ENCODE measurements at regions not wholly inside any gene's neighbourhood (a gene's known extent, or its start where the extent isn't known, plus 50 kb on each side); places are given as distances from the start of the nearest gene placed in this dataset.

DNA sequence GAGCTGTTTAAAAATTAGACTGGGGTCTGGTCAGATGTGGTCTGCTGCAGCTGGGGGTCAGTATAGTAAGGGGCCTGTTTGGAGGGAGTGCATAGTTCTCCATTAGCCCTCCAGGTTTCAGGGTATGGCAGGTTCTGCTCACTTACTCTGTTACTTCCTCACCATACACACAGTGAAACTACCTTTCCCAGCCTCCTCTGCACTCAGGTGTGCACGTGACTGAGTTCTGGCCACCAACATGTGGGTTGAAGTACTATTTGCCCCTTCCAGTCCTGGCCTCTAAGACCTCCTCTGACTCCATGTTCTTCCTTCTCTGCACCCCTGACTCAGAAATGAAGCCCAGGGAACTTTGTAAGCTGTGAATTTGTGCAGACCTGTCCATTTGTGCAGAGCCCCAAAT lies 190.5 kb upstream of the CLINT1 start (continued):
- TF ChIP-seq, protein P1, sequence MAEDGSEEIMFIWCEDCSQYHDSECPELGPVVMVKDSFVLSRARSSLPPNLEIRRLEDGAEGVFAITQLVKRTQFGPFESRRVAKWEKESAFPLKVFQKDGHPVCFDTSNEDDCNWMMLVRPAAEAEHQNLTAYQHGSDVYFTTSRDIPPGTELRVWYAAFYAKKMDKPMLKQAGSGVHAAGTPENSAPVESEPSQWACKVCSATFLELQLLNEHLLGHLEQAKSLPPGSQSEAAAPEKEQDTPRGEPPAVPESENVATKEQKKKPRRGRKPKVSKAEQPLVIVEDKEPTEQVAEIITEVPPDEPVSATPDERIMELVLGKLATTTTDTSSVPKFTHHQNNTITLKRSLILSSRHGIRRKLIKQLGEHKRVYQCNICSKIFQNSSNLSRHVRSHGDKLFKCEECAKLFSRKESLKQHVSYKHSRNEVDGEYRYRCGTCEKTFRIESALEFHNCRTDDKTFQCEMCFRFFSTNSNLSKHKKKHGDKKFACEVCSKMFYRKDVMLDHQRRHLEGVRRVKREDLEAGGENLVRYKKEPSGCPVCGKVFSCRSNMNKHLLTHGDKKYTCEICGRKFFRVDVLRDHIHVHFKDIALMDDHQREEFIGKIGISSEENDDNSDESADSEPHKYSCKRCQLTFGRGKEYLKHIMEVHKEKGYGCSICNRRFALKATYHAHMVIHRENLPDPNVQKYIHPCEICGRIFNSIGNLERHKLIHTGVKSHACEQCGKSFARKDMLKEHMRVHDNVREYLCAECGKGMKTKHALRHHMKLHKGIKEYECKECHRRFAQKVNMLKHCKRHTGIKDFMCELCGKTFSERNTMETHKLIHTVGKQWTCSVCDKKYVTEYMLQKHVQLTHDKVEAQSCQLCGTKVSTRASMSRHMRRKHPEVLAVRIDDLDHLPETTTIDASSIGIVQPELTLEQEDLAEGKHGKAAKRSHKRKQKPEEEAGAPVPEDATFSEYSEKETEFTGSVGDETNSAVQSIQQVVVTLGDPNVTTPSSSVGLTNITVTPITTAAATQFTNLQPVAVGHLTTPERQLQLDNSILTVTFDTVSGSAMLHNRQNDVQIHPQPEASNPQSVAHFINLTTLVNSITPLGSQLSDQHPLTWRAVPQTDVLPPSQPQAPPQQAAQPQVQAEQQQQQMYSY (CRISPR knock-in tag; IDR thresholded peaks at IDR 0.05), result no peak
- TF ChIP-seq, protein P2, sequence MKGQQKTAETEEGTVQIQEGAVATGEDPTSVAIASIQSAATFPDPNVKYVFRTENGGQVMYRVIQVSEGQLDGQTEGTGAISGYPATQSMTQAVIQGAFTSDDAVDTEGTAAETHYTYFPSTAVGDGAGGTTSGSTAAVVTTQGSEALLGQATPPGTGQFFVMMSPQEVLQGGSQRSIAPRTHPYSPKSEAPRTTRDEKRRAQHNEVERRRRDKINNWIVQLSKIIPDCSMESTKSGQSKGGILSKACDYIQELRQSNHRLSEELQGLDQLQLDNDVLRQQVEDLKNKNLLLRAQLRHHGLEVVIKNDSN (CRISPR knock-in tag; IDR thresholded peaks at IDR 0.05), result peak; percentile 89
- no peak for TF ChIP-seq MXD4 (CRISPR knock-in tag; IDR thresholded peaks at IDR 0.05; ENCODE audit: borderline replicate concordance)
- TF ChIP-seq, protein P3, sequence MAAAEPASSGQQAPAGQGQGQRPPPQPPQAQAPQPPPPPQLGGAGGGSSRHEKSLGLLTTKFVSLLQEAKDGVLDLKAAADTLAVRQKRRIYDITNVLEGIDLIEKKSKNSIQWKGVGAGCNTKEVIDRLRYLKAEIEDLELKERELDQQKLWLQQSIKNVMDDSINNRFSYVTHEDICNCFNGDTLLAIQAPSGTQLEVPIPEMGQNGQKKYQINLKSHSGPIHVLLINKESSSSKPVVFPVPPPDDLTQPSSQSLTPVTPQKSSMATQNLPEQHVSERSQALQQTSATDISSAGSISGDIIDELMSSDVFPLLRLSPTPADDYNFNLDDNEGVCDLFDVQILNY (CRISPR knock-in tag; IDR thresholded peaks at IDR 0.05), result no peak

DNA sequence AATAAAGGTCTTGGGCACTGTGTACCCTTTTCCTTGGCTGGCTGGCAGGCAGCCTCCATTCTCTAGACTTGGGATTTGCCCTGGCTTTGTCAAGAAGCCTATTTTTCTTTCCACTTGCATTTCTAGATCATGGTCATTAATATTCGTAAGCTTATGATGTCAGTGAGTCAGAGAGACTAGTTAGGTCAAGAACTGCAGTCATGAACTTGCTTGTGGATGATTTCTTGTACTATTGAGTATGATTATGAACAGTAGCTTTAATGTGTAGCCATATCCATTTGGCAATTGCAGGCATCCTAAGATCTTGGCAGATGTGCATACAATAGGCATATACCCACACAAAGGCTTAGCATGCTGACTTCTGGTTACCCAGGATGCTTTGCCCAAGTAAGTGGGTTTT lies 186.8 kb upstream of the CLINT1 start:
- H3K9me3 Mint-ChIP-seq, result peaks cover 4% of the 10 kb centered on the region; the same call in 1 of the 2 replicates
- no peaks in the 10 kb centered on the region for H3K36me3 Mint-ChIP-seq
- H3K4me1 Mint-ChIP-seq, result no peaks in the 10 kb centered on the region
- no peaks in the 10 kb centered on the region; the same call in 1 of the 2 replicates for H3K27me3 Mint-ChIP-seq (ENCODE audit: low read depth)
- H3K4me3 Mint-ChIP-seq, result no peak overlapping the region
- H3K27ac Mint-ChIP-seq, result no peak overlapping the region
- ATAC-seq (no peak), DNase-seq (ENCODE audit: low spot score) (no peak)
- CTCF ChIA-PET, result no interaction called here
- POLR2A ChIA-PET, result no interaction called here
- no peak for TF ChIP-seq CREB1 (CRISPR knock-in tag; IDR thresholded peaks at IDR 0.05)
- TF ChIP-seq, protein P4, sequence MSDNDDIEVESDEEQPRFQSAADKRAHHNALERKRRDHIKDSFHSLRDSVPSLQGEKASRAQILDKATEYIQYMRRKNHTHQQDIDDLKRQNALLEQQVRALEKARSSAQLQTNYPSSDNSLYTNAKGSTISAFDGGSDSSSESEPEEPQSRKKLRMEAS (CRISPR knock-in tag; IDR thresholded peaks at IDR 0.05), result no peak

DNA sequence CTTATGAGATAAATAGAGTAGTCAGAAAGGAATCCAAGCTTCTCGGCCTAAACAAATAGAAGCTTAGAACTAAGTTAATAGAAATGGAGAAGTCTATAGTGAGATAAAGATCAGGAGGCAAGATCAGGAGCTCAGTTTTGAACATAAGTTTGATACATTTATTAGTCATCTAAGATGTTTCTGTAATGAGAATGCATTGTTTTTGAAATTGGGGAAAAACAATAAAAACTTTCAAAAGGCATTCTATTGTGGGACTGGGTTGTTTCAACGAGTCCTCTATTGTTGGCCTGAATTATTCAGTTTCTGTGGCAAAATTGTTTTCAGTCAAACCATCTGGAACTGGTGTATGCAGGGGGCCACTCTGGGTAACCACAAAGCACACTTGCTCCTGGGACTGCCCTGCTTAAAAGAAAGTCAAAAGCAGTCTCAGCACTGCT lies 181.0 kb upstream of the CLINT1 start:
- ChIA-PET POLR2A (no interaction called here), CTCF (no interaction called here)
- peaks cover 1% of the 10 kb centered on the region for H3K27me3 Mint-ChIP-seq (ENCODE audit: low read depth)
- ATAC-seq, result no peak
- no peak overlapping the region for H3K27ac Mint-ChIP-seq
- peaks cover 24% of the 10 kb centered on the region for H3K36me3 Mint-ChIP-seq
- peaks cover 27% of the 10 kb centered on the region for H3K9me3 Mint-ChIP-seq
- no peaks in the 10 kb centered on the region for H3K4me1 Mint-ChIP-seq
- TF ChIP-seq, protein P5, sequence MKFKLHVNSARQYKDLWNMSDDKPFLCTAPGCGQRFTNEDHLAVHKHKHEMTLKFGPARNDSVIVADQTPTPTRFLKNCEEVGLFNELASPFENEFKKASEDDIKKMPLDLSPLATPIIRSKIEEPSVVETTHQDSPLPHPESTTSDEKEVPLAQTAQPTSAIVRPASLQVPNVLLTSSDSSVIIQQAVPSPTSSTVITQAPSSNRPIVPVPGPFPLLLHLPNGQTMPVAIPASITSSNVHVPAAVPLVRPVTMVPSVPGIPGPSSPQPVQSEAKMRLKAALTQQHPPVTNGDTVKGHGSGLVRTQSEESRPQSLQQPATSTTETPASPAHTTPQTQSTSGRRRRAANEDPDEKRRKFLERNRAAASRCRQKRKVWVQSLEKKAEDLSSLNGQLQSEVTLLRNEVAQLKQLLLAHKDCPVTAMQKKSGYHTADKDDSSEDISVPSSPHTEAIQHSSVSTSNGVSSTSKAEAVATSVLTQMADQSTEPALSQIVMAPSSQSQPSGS (CRISPR knock-in tag; IDR thresholded peaks at IDR 0.05; ENCODE audit: borderline replicate concordance, low read depth), result no peak
- TF ChIP-seq FOXK1 (CRISPR knock-in tag; IDR thresholded peaks at IDR 0.05), result no peak
- no peak for TF ChIP-seq NR2C2 (CRISPR knock-in tag; IDR thresholded peaks at IDR 0.05)
- TF ChIP-seq ZBTB21 (CRISPR knock-in tag; IDR thresholded peaks at IDR 0.05; ENCODE audit: borderline replicate concordance), result no peak
- TF ChIP-seq, protein P6, sequence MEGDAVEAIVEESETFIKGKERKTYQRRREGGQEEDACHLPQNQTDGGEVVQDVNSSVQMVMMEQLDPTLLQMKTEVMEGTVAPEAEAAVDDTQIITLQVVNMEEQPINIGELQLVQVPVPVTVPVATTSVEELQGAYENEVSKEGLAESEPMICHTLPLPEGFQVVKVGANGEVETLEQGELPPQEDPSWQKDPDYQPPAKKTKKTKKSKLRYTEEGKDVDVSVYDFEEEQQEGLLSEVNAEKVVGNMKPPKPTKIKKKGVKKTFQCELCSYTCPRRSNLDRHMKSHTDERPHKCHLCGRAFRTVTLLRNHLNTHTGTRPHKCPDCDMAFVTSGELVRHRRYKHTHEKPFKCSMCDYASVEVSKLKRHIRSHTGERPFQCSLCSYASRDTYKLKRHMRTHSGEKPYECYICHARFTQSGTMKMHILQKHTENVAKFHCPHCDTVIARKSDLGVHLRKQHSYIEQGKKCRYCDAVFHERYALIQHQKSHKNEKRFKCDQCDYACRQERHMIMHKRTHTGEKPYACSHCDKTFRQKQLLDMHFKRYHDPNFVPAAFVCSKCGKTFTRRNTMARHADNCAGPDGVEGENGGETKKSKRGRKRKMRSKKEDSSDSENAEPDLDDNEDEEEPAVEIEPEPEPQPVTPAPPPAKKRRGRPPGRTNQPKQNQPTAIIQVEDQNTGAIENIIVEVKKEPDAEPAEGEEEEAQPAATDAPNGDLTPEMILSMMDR (IDR thresholded peaks at IDR 0.05), result no peak
- no peak for TF ChIP-seq GRHL2 (CRISPR knock-in tag; IDR thresholded peaks at IDR 0.05; ENCODE audit: insufficient replicate concordance, severe bottlenecking)
- TF ChIP-seq RELA (CRISPR knock-in tag; IDR thresholded peaks at IDR 0.05; ENCODE audit: borderline replicate concordance), result no peak
- no peak for TF ChIP-seq ATF1 (CRISPR knock-in tag; IDR thresholded peaks at IDR 0.05)
- DNase-seq (ENCODE audit: low spot score), result no peak
- no peak overlapping the region for H3K4me3 Mint-ChIP-seq

All from WTC11 (cell line).